ENCODE measurements at regions not wholly inside any gene's neighbourhood (a gene's known extent, or its start where the extent isn't known, plus 50 kb on each side); places are given as distances from the start of the nearest gene placed in this dataset.

DNA sequence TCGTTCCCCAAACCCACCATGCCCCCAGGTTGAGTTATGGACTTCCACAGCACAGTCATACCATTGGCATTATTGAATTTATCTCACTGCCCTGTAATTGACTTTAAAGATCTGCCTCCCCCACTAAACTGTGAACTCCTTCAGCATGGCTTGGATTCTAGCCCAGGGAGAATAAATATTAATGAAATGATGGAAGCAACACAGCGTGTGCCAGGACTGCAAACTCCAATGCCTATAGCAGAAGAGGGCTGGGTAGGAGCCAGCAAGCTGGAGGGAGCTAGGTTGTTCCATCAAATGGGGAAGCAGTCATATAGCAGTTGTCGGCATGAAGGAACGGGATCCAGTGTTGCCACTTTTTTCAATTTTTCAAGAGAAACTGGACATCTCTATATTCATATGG is 69.0 kb upstream of the MSX2 start:
- TF ChIP-seq, protein P1, sequence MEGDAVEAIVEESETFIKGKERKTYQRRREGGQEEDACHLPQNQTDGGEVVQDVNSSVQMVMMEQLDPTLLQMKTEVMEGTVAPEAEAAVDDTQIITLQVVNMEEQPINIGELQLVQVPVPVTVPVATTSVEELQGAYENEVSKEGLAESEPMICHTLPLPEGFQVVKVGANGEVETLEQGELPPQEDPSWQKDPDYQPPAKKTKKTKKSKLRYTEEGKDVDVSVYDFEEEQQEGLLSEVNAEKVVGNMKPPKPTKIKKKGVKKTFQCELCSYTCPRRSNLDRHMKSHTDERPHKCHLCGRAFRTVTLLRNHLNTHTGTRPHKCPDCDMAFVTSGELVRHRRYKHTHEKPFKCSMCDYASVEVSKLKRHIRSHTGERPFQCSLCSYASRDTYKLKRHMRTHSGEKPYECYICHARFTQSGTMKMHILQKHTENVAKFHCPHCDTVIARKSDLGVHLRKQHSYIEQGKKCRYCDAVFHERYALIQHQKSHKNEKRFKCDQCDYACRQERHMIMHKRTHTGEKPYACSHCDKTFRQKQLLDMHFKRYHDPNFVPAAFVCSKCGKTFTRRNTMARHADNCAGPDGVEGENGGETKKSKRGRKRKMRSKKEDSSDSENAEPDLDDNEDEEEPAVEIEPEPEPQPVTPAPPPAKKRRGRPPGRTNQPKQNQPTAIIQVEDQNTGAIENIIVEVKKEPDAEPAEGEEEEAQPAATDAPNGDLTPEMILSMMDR (IDR thresholded peaks at IDR 0.05; ENCODE audit: poor library complexity) = no peak
- TF ChIP-seq EZH2 (IDR thresholded peaks at IDR 0.05; ENCODE audit: borderline replicate concordance) = no peak
- no peak for TF ChIP-seq EZH2phosphoT487 (IDR thresholded peaks at IDR 0.05; ENCODE audit: low read depth, severe bottlenecking, unreplicated experiment)
